Lung microvascular endothelial cell (primary cell): ENCODE measurements at regions not wholly inside any gene's neighbourhood (a gene's known extent, or its start where the extent isn't known, plus 50 kb on each side); places are given as distances from the start of the nearest gene placed in this dataset.
"Not testable (repeated sequence)": the region's sequence is repeated elsewhere in the genome, so short reads cannot be mapped to it uniquely, and the experiment has no call there.

Experiments
- DNase-seq, 2 donors: peaks; one replicate each; pipeline versions ENCODE4 v3.0.0 to v3.0.0-alpha.2; 2010; ENCODE audit warnings: low read depth in 2 of 2

- no peak for DNase-seq
Observed at GRCh38 chr1:229004066-229004833, 266.7 kb upstream of the RAB4A start.

DNA sequence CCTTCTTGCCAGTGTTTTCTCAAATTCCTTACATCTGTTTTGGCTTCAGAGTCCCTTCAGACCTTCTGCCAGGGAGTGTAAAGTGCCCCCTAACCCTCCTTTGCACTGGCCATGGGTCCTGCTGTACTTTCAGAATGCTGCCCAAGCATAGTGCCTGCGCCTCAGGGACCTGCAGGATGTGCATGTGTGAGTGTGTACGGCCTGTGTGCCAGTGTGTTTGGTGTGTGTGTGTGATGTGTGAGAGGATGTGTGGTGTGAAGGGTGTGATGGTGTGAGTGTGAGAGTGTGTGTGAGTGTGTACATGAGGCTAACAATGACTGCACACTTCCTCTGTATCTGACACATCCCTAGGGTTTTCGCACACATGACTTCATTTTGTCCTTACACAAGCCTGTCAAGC is 265.8 kb upstream of the RAB4A start:
- no peak for DNase-seq

DNA sequence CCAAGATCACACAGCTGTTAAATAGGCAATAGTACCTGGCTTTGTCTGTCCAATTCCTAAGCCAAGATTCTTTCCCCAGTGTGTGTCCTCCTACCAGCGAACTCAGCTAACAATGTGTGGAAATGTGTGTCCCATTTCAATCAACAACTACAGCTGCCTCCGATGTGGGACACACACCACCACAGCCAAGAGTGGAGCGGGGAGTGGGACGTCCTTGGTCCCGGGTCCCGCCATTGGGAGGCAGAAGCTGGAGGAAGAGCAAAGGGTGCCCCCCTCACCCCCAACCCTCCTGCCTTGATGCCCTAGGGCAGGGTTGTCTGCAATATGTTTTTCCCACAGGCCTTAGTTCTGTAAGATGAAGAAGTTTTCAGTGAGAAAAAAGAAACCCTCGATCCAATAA is 265.4 kb upstream of the RAB4A start:
- no peak for DNase-seq

GRCh38 chr1:229006121-229006870 is 264.6 kb upstream of the RAB4A start:
- no peak for DNase-seq

GRCh38 chr1:229007167-229007566 is 263.7 kb upstream of the RAB4A start:
- no peak for DNase-seq

DNA sequence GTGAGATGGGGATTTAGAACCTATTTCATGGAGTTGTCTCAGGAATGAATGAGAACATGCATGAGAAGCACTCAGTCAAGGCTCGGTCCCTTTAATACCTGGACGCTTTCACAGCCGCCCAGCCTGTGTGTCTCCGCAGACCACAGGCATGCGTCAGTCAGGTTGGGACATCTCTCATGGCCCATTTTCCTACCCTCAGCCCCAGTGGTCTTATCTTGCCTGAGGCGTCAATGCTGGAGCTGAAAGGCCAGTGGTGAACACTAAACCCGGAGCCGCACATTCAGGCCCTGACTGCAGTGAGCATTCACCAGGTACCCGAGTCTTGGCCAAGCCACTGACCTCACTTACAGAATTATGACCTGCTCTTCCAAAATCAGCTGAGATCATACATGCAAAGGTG is 263.2 kb upstream of the RAB4A start:
- DNase-seq = no peak

- not testable (repeated sequence) for DNase-seq
Observed at GRCh38 chr1:229008347-229008746, 262.6 kb upstream of the RAB4A start.

- DNase-seq = no peak
Observed at GRCh38 chr1:229011022-229011421, 259.9 kb upstream of the RAB4A start.

DNA sequence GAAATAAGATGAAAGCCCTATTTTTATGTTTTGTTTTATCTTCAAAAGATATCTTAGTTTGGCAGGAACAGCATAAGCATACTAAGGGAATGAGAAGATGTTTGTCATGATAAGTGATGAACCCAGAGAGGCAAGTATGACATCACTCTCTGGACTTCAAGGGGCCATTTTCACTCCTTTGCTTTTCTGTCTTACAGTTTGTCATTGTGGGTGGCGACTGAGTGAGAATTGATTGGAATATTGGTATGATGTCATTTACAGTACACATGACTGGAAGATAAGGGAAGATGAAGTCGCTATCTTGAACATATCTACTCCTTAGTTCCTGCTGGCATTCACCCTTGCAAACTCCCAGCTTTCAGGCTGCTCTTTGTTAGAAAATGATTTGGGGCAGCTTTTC is 258.1 kb upstream of the RAB4A start:
- no peak for DNase-seq

GRCh38 chr1:229013981-229014380 is 256.9 kb upstream of the RAB4A start:
- DNase-seq = no peak

DNA sequence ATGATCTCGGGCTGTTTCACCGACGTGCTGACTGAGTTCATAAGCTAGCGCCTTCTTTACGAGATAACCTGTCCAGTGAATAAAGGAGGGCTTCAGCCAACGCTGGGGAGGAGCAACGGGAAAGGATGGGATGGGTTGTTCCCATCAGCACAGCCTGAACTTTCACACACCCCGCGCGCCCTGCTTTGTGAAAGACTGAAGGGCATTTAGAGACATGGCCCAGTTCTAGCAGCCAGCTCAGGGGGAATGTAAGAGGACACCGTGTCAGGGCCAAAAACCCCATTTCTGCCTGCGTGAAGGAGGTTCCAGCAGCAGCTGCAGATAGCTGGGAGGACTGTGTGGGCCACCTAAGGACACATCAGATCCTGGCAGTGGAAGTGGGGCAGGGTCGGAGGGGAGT is 255.1 kb upstream of the RAB4A start:
- no peak for DNase-seq

DNA sequence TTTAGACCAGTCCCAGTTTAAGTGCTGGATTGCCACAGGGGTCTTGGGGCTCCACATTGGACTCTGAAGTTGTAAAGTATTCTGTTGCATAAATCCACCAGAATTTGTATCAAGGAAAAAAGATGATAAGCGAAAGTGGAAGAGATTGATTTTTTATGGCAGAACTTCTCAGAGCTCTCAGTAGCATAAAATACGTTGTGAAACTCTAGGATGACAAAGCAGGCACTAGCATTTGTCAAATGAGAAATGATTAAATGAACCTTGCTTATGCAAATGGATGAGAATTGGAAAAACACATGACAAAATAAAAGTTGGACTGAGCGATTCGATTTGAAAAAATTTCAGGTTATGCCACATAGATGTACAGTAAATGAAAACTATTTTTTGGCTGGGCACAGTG is 253.8 kb upstream of the RAB4A start:
- no peak for DNase-seq

GRCh38 chr1:229018674-229019295 is 252.1 kb upstream of the RAB4A start:
- DNase-seq = no peak

DNA sequence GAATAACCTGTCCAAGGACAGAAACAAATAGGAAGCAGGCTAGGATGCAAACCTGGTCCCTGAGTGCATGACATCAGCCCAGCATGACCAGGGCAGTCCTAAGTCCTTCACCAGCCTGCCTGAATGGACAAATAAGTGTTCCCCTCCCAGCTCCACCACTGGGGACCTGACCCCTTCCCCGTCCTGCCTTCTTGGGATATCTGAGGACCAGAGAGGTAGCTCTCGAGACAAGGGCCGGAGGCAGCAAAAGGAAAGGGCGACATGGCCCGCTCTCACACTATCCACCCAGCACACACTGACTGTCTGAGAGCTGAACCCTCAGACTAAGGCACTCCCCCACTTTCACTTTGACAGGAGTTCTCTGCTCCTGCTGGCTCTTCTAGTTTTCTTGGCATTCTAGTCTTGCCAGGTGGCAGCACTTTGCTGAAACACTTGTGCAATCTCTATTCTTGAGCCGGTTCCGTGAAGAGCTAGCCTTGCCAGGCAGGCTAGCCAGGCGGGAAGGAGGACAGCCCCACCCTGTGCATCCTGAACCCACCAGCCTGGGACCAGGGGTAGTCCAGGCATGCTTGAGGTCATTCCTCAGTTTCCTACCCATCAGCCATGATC is 251.1 kb upstream of the RAB4A start:
- no peak for DNase-seq

GRCh38 chr1:229021034-229021433 is 249.9 kb upstream of the RAB4A start:
- not testable (repeated sequence) for DNase-seq

- DNase-seq = no peak
Observed at GRCh38 chr1:229022595-229023333, 248.1 kb upstream of the RAB4A start.

DNA sequence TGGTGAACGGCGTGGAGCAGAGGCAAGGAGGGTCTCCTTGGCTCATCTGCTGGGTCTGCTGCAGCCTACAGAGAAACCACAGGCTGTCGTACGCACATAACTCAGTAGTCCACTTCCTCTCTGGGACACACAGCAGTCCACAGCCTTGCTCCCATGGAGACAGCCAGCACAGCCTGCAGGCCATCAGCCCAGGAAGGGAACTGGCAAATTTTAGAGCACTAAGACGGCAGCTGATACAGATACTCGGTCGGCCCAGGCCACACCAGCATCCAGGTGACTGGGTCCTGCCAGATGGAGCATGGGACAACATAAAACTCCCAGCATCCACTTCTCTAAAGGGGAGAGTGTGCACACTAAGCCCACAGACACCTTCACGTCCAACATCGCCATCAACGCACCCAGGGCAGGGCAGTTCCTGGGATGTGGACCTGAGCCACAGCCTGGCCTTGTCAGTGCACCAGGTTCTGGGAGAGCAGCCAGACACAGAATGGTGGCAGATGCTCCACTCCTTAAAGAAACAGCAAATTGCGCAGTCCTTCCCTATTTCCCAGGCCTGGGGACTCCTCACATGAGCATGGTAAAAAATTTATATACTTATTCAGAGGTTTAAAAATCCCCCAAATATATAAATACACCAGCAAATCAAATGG is 247.1 kb upstream of the RAB4A start:
- no peak for DNase-seq

DNA sequence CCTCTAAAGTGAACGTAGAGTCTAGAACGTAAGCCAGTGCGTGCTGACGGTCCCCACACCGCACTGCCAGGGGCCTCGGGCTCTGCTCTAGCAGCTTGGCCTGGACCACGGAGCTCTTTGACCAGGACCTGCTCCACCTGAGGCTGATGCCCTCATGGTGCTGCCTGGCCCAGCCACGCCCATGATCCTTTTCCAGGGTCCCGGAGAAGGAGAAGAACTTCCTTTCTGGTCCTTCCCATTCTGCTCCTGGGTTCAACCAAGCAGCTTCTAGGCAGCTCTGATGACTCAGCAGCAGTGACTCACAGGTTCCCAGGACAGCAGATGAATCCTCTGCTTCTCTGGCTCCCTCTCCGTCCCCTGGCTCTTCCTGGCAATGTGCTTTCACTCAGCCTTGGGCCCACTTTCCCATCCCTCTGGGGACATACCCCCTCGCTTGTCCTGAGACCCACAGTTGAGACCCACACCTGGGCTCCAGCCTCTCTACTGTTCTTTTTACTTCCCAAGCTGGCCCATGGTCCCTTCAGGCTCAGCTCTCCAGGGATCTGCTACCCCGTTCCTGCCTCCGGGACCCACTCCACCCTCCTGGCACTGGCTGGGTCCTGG is 246.3 kb upstream of the RAB4A start:
- peak; percentile 68 to 85 for DNase-seq

GRCh38 chr1:229025576-229025975 is 245.3 kb upstream of the RAB4A start:
- no peak for DNase-seq

DNA sequence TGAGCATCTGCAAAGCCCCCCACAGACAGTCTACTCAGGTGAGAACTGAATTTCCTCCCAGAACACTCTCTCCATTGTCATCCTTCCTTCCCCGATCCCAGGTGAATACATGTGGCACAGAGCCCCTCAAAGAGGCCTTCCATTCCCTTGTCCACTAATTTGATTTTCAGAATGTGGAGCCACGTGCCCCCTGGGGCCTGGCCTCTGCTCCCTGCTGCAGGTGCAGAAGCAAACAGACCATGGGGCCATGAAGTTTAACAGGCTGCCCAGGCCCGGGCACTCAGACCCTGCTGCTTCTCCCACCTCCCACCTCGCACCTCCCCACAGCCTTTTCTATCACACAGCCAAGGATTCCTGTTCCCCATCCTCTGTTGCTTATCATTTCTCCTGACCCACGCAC is 243.8 kb upstream of the RAB4A start:
- no peak for DNase-seq
